Adrenal gland (tissue), 5 donors: ENCODE measurements at regions not wholly inside any gene's neighbourhood (a gene's known extent, or its start where the extent isn't known, plus 50 kb on each side); places are given as distances from the start of the nearest gene placed in this dataset.

Source experiments
- CTCF ChIP-seq, 6 experiments: fragments of 450-650 bp in 4 of 6; fragments of 200-600 bp in 2 of 6; sonication (generic) in 1 of 6; IDR thresholded peaks; 1 replicate in 5 of 6; 2 replicates in 1 of 6; pipeline versions ENCODE4 v1.5.1 to v1.8.0; 2016 to 2021; ENCODE audit warnings: antibody characterized with exemption in 6 of 6, mild to moderate bottlenecking in 2 of 6, moderate library complexity in 1 of 6
- POLR2A ChIP-seq, 2 donors: fragments of 450-650 bp; IDR thresholded peaks; one replicate each; pipeline ENCODE4 v1.6.1; 2017; ENCODE audit warnings: antibody characterized with exemption in 2 of 2, mild to moderate bottlenecking in 2 of 2, moderate library complexity in 1 of 2
- donor health status: DM: no; HTN: no; CAD: no.

- TF ChIP-seq CTCF (IDR thresholded peaks at IDR 0.05) (no peak), POLR2A (IDR thresholded peaks at IDR 0.05) (no peak)
Measured at GRCh38 chr7:67392596-67393438, 396.2 kb downstream of the TYW1 start.
